ENCODE measurements at regions not wholly inside any gene's neighbourhood (a gene's known extent, or its start where the extent isn't known, plus 50 kb on each side); places are given as distances from the start of the nearest gene placed in this dataset.

GRCh38 chr9:107760469-107761242 lies 271.1 kb upstream of the KLF4 start:
- no peak overlapping the region for H3K27ac ChIP-seq (ENCODE audit: poor library complexity, severe bottlenecking)
- no peak overlapping the region for H3K4me3 ChIP-seq (ENCODE audit: severe bottlenecking)
- peaks cover 5% of the 10 kb centered on the region for H3K4me1 ChIP-seq (ENCODE audit: insufficient read depth, poor library complexity, severe bottlenecking)
- H3K27me3 ChIP-seq (ENCODE audit: insufficient read depth, poor library complexity, severe bottlenecking) = no peaks in the 10 kb centered on the region
- DNase-seq (ENCODE audit: low spot score) (no peak), ATAC-seq (ENCODE audit: low read depth) (no peak)
- H3K9me3 ChIP-seq (ENCODE audit: severe bottlenecking) = no peaks in the 10 kb centered on the region
- H3K36me3 ChIP-seq (ENCODE audit: low read depth) = no peaks in the 10 kb centered on the region
- TF ChIP-seq, protein P1, sequence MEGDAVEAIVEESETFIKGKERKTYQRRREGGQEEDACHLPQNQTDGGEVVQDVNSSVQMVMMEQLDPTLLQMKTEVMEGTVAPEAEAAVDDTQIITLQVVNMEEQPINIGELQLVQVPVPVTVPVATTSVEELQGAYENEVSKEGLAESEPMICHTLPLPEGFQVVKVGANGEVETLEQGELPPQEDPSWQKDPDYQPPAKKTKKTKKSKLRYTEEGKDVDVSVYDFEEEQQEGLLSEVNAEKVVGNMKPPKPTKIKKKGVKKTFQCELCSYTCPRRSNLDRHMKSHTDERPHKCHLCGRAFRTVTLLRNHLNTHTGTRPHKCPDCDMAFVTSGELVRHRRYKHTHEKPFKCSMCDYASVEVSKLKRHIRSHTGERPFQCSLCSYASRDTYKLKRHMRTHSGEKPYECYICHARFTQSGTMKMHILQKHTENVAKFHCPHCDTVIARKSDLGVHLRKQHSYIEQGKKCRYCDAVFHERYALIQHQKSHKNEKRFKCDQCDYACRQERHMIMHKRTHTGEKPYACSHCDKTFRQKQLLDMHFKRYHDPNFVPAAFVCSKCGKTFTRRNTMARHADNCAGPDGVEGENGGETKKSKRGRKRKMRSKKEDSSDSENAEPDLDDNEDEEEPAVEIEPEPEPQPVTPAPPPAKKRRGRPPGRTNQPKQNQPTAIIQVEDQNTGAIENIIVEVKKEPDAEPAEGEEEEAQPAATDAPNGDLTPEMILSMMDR (IDR thresholded peaks at IDR 0.05; ENCODE audit: poor library complexity, severe bottlenecking) = no peak

- TF ChIP-seq, protein P1 (IDR thresholded peaks at IDR 0.05; ENCODE audit: poor library complexity, severe bottlenecking) = no peak
- no peak overlapping the region for H3K27ac ChIP-seq (ENCODE audit: poor library complexity, severe bottlenecking)
- H3K9me3 ChIP-seq (ENCODE audit: severe bottlenecking) = no peaks in the 10 kb centered on the region
- H3K4me1 ChIP-seq (ENCODE audit: insufficient read depth, poor library complexity, severe bottlenecking) = peaks cover 14% of the 10 kb centered on the region
- no peak overlapping the region for H3K4me3 ChIP-seq (ENCODE audit: severe bottlenecking)
- DNase-seq (ENCODE audit: low spot score) (no peak), ATAC-seq (ENCODE audit: low read depth) (no peak)
- H3K27me3 ChIP-seq (ENCODE audit: insufficient read depth, poor library complexity, severe bottlenecking) = no peaks in the 10 kb centered on the region
- H3K36me3 ChIP-seq (ENCODE audit: low read depth) = no peaks in the 10 kb centered on the region
Observed at GRCh38 chr9:107759823-107760166, 270.2 kb upstream of the KLF4 start.

DNA sequence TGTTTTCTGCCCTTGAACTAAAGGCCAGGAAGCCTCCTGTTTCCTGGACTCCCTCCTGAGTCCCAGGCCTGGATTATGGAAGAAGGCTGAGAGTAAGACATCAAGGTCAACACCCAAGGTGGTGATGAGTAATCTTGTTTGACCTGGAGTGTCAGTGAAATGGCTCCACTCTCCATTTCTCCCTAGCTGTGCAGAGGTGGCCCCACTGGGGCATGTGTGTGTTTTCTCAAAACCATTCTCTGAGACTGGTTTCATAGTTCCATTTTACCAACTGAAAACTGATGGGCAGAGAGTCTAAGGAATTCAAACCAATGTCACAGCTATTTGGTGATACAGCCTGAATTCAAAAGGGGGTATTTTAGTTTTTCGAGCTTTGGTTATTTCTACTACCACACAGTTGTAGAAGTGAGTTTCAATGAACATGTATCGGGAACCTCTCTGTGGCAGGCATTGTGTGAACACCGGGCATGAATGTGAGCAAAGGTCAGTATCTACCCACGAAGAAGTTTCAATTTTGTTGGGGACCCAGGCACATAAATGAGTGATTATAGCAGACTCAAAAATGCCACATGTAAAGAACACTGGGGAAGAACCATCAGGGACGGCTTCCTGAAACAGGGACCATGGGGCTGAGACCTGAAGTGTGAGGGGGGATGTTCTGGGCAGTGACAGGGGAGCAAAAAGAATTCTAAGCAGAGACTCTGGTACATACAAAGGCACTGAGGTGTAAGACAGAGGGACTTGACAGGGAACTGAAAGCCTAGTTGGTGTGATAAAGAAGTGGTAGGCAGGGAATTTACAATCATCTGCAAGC lies 269.6 kb upstream of the KLF4 start:
- H3K27me3 ChIP-seq (ENCODE audit: insufficient read depth, poor library complexity, severe bottlenecking) = no peaks in the 10 kb centered on the region
- H3K4me3 ChIP-seq (ENCODE audit: severe bottlenecking) = no peak overlapping the region
- ATAC-seq (ENCODE audit: low read depth) (no peak), DNase-seq (ENCODE audit: low spot score) (no peak)
- no peaks in the 10 kb centered on the region for H3K36me3 ChIP-seq (ENCODE audit: low read depth)
- H3K9me3 ChIP-seq (ENCODE audit: severe bottlenecking) = no peaks in the 10 kb centered on the region
- H3K27ac ChIP-seq (ENCODE audit: poor library complexity, severe bottlenecking) = no peak overlapping the region
- TF ChIP-seq, protein P1 (IDR thresholded peaks at IDR 0.05; ENCODE audit: poor library complexity, severe bottlenecking) = no peak
- H3K4me1 ChIP-seq (ENCODE audit: insufficient read depth, poor library complexity, severe bottlenecking) = peaks cover 19% of the 10 kb centered on the region

DNA sequence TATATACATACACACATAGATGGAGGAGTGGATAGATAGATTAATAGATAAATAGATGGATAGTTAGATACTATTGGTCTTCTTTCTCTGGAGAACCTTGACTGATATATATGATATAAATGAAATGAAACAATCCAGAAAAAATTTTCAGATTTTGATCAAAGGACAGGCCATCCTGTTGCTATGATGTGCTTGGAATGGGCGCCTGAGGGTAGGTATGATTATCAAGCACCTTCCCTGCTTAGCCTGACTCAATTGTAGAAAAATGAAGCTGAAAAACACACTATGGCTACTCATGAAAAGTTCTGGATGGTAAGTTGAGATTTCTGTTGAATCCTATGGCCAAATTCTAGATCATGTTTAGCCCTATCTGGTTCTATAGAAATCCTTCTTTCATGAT lies 266.5 kb upstream of the KLF4 start:
- peak overlapping the region; percentile 79 for H3K27ac ChIP-seq (ENCODE audit: poor library complexity, severe bottlenecking)
- no peak for DNase-seq (ENCODE audit: low spot score)
- TF ChIP-seq, protein P1 (IDR thresholded peaks at IDR 0.05; ENCODE audit: poor library complexity, severe bottlenecking) = no peak

More for the DNA sequence above, 266.5 kb upstream of the KLF4 start:
- Histone ChIP-seq H3K36me3 (ENCODE audit: low read depth) (no peaks in the 10 kb centered on the region), H3K27me3 (ENCODE audit: insufficient read depth, poor library complexity, severe bottlenecking) (no peaks in the 10 kb centered on the region), H3K4me3 (ENCODE audit: severe bottlenecking) (no peak overlapping the region), H3K9me3 (ENCODE audit: severe bottlenecking) (no peaks in the 10 kb centered on the region), H3K4me1 (ENCODE audit: insufficient read depth, poor library complexity, severe bottlenecking) (peaks cover 34% of the 10 kb centered on the region)
- ATAC-seq (ENCODE audit: low read depth) = no peak

All from RWPE2 (cell line).